ENCODE measurements at regions not wholly inside any gene's neighbourhood (a gene's known extent, or its start where the extent isn't known, plus 50 kb on each side); places are given as distances from the start of the nearest gene placed in this dataset.

GRCh38 chr6:122040261-122040660 lies 359.2 kb upstream of the HSF2 start:
- no peaks in the 10 kb centered on the region for H3K4me1 ChIP-seq
- no peaks in the 10 kb centered on the region for H3K27me3 ChIP-seq (ENCODE audit: low read depth)
- no peak for TF ChIP-seq CTCF (IDR thresholded peaks at IDR 0.05)
- no peaks in the 10 kb centered on the region for H3K9me3 ChIP-seq
- H3K27ac ChIP-seq: no peak overlapping the region
- DNase-seq (no peak), ATAC-seq (no peak)
- intact Hi-C loops (cut with DNase I): no loop called here
- no peak overlapping the region for H3K4me3 ChIP-seq
- no peaks in the 10 kb centered on the region for H3K36me3 ChIP-seq

DNA sequence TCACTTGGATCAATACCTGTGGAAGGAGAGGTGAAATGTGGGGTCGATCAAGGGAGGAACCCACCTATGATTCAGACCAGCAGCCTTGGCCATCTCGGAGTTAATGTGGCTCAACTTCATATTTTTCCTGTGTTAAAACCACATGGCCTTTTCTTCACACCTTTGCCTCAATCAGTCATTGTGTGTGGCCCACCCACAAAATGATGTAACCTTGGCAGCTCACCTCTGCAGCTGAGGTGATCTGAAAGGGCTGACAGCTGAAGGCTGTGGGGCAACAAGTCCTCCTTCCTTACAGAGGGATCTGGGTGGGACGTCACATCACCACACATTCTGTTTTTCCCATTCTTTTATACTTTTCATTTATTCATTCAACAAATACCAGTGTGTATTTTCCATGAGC lies 357.1 kb upstream of the HSF2 start:
- H3K36me3 ChIP-seq: no peaks in the 10 kb centered on the region
- H3K4me1 ChIP-seq: no peaks in the 10 kb centered on the region
- intact Hi-C loops (cut with DNase I): no loop called here
- no peaks in the 10 kb centered on the region for H3K27me3 ChIP-seq (ENCODE audit: low read depth)
- no peak for TF ChIP-seq CTCF (IDR thresholded peaks at IDR 0.05)
- H3K9me3 ChIP-seq: no peaks in the 10 kb centered on the region
- no peak overlapping the region for H3K4me3 ChIP-seq
- ATAC-seq (no peak), DNase-seq (no peak)
- no peak overlapping the region for H3K27ac ChIP-seq

- no peak overlapping the region for H3K27ac ChIP-seq
- H3K36me3 ChIP-seq: no peaks in the 10 kb centered on the region
- H3K4me3 ChIP-seq: no peak overlapping the region
- ATAC-seq (no peak), DNase-seq (no peak)
- H3K4me1 ChIP-seq: no peaks in the 10 kb centered on the region
- H3K27me3 ChIP-seq (ENCODE audit: low read depth): no peaks in the 10 kb centered on the region
- no peaks in the 10 kb centered on the region for H3K9me3 ChIP-seq
- intact Hi-C loops (cut with DNase I): no loop called here
- TF ChIP-seq CTCF (IDR thresholded peaks at IDR 0.05): no peak
Observed at GRCh38 chr6:122042960-122043735, 356.3 kb upstream of the HSF2 start.

DNA sequence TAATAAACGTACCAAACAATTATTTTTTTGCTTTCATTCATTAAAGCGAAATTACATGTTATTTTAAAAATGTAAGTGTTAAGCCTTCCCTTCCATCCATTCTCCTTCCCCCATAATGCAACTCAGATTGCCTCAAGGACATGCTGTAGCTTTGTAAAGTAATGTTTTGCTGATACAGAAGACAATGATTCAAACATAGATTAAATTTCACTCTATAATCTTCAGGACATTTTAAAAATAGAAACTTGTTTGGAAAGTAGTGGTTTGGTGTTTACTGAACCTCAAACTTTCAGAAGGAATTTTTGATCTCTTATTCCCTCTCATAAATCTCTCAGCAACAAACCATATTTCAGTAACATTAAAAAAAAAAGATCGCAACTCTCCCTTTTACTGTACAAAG lies 350.9 kb upstream of the HSF2 start:
- no peaks in the 10 kb centered on the region for H3K4me1 ChIP-seq
- ATAC-seq (no peak), DNase-seq (no peak)
- intact Hi-C loops (cut with DNase I): no loop called here
- H3K36me3 ChIP-seq: no peaks in the 10 kb centered on the region
- H3K9me3 ChIP-seq: no peaks in the 10 kb centered on the region
- no peak overlapping the region for H3K27ac ChIP-seq
- no peak overlapping the region for H3K4me3 ChIP-seq
- TF ChIP-seq CTCF (IDR thresholded peaks at IDR 0.05): no peak
- H3K27me3 ChIP-seq (ENCODE audit: low read depth): no peaks in the 10 kb centered on the region

- Histone ChIP-seq H3K27ac (no peak overlapping the region), H3K4me1 (no peaks in the 10 kb centered on the region), H3K36me3 (no peaks in the 10 kb centered on the region), H3K27me3 (ENCODE audit: low read depth) (no peaks in the 10 kb centered on the region), H3K4me3 (peak overlapping the region; percentile 30), H3K9me3 (no peaks in the 10 kb centered on the region)
- peak in 1 of 2 donors; percentile 76 for ATAC-seq
- no peak for TF ChIP-seq CTCF (IDR thresholded peaks at IDR 0.05)
- intact Hi-C loops (cut with DNase I): no loop called here
- no peak for DNase-seq
Observed at GRCh38 chr6:122049341-122049740, 350.1 kb upstream of the HSF2 start.

Measured in lower lobe of right lung (tissue), 2 donors.